Glutamatergic neuron (in vitro differentiated cells): ENCODE measurements at regions not wholly inside any gene's neighbourhood (a gene's known extent, or its start where the extent isn't known, plus 50 kb on each side); places are given as distances from the start of the nearest gene placed in this dataset.

Experiments
- DNase-seq: peaks from one replicate; pipeline ENCODE4 v3.0.0; 2022
- H3K27ac Mint-ChIP-seq: one replicate; pipeline ENCODE4 v1.8.0; 2020; ENCODE audit warnings: mild to moderate bottlenecking, mixed read lengths, inconsistent platforms; ENCODE audit not compliant: unreplicated experiment
- H3K27me3 Mint-ChIP-seq: one replicate; pipeline ENCODE4 v1.8.0; 2020; ENCODE audit warnings: mild to moderate bottlenecking, moderate library complexity, mixed read lengths, inconsistent platforms; ENCODE audit not compliant: unreplicated experiment
- H3K36me3 Mint-ChIP-seq: one replicate; pipeline ENCODE4 v1.8.0; 2020; ENCODE audit warnings: mild to moderate bottlenecking, mixed read lengths, inconsistent platforms; ENCODE audit not compliant: unreplicated experiment
- H3K4me1 Mint-ChIP-seq: one replicate; pipeline ENCODE4 v1.8.0; 2020; ENCODE audit warnings: mild to moderate bottlenecking, low read depth, mixed read lengths, inconsistent platforms; ENCODE audit not compliant: unreplicated experiment
- H3K4me3 Mint-ChIP-seq: one replicate; pipeline ENCODE4 v1.8.0; 2020; ENCODE audit warnings: mild to moderate bottlenecking, mixed read lengths, inconsistent platforms; ENCODE audit not compliant: unreplicated experiment
- H3K9me3 Mint-ChIP-seq: one replicate; pipeline ENCODE4 v1.8.0; 2020; ENCODE audit warnings: mild to moderate bottlenecking, moderate library complexity, mixed read lengths, inconsistent platforms; ENCODE audit not compliant: unreplicated experiment
- TF ChIP-seq, protein P1 (sequence below): fragments of 200-600 bp; sonication (generic); IDR thresholded peaks from one replicate; pipeline ENCODE4 v1.5.0; 2021; ENCODE audit not compliant: partially characterized antibody, unreplicated experiment

DNA sequence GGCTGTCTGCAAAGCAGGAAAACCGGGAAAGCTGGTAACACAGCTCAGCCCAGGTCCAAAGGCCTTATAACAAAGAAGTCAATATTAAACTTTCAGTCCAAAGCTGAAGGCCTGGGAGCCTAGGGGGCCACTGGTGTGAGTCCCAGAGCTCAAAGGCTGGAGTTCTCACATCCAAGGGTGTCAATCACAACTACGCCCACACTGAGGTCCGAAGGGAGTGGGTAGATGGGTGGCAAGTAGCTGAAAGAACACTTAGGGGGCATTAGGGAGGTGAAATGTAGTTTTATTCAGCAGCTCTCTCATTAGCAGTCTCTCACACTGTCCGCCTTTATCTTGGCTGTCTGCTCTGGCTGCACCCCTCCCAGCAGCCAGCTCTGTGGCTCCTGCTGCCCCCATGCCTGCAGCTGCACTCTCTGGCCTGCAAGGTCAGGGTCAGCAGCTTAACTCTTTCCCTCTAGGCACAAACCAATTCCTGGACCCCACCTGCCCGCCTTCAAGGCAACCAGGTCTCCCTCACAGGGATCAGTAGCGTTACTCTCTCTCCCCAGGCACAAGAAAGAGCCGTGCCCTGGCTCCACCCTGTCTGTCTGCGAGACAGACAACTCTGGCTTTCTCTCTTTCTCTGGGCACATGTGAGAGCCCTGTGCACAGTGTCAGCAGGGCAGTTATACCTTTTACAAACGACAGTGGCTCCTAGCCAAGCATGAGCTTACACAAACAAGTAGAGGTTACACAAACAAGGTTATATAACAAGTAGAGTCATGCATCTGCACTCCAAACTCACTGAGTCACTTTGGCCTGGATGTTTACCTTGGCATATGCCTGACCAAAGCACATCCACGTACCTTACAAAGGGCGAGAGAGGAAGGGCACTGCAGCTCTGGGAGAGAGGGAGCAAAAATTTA, 249.4 kb upstream of the PCDH20 start:
- no peaks in the 10 kb centered on the region for H3K4me1 Mint-ChIP-seq
- no peaks in the 10 kb centered on the region for H3K9me3 Mint-ChIP-seq
- no peak for DNase-seq
- no peak overlapping the region for H3K4me3 Mint-ChIP-seq
- TF ChIP-seq, protein P1, sequence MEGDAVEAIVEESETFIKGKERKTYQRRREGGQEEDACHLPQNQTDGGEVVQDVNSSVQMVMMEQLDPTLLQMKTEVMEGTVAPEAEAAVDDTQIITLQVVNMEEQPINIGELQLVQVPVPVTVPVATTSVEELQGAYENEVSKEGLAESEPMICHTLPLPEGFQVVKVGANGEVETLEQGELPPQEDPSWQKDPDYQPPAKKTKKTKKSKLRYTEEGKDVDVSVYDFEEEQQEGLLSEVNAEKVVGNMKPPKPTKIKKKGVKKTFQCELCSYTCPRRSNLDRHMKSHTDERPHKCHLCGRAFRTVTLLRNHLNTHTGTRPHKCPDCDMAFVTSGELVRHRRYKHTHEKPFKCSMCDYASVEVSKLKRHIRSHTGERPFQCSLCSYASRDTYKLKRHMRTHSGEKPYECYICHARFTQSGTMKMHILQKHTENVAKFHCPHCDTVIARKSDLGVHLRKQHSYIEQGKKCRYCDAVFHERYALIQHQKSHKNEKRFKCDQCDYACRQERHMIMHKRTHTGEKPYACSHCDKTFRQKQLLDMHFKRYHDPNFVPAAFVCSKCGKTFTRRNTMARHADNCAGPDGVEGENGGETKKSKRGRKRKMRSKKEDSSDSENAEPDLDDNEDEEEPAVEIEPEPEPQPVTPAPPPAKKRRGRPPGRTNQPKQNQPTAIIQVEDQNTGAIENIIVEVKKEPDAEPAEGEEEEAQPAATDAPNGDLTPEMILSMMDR: no peak
- no peak overlapping the region for H3K27ac Mint-ChIP-seq
- no peaks in the 10 kb centered on the region for H3K36me3 Mint-ChIP-seq
- no peaks in the 10 kb centered on the region for H3K27me3 Mint-ChIP-seq

DNA sequence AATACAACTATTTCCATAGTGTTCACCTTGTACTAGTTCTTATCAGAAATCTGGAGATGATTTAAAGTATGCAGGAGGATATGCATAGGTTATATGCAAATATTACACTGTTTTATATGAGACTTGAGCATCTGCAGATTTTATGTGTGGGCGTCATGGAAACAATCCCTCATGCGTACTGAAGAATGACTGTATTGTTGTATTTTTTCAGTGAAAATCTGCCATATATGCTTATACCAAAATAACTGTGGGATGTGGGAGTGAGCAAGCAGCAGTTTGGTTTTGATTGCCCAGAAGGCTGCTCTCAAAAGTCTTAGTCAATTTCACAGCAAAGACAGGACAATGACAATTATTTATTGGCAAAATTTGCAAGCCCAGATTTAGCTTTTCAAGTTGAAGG, 238.8 kb upstream of the PCDH20 start:
- Mint-ChIP-seq H3K4me3 (no peak overlapping the region), H3K27me3 (no peaks in the 10 kb centered on the region), H3K4me1 (no peaks in the 10 kb centered on the region), H3K36me3 (no peaks in the 10 kb centered on the region), H3K27ac (no peak overlapping the region), H3K9me3 (no peaks in the 10 kb centered on the region)
- no peak for DNase-seq
- TF ChIP-seq, protein P1: no peak

DNA sequence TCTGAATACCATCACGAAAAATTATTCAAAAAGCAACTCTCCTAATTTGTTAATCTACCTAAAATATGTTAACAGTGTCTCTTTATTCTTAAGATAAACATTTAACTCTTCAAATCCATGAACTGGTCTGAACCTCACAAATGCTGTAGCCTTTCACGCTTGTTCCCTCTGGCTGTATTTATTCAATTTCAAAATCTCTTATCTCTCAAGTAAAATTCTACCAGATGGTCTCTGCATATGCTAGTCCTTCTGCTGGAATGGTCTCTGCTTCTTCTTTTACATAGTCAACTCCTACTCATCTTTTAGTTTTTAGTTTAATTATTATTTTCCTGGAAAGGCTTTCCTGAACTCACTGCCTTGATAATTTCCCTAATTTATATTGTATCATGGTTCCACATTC, 232.9 kb upstream of the PCDH20 start:
- Mint-ChIP-seq H3K4me3 (no peak overlapping the region), H3K4me1 (peaks cover 11% of the 10 kb centered on the region), H3K27me3 (no peaks in the 10 kb centered on the region), H3K9me3 (peaks cover 2% of the 10 kb centered on the region), H3K36me3 (no peaks in the 10 kb centered on the region), H3K27ac (peak overlapping the region; percentile 71)
- TF ChIP-seq, protein P1: no peak
- DNase-seq: no peak

DNA sequence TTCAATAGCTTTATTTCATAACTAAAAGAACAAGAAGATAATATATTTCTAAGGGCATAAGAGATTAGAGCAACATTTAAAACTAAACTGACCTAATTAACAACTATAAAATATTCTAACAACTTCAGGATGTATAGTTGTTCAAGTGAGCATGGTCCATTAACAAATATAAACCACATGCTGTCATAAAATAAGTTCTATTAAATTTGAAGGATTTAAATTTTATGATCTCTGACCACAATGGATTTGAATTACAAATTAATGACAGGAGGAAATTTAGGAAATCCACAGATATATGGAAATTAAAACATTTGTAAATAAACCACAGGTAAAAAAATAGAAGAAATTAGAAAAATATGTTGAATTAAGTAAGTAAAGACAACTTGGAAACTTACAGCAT, 196.5 kb upstream of the PCDH20 start:
- peaks cover 3% of the 10 kb centered on the region for H3K36me3 Mint-ChIP-seq
- DNase-seq: no peak
- H3K9me3 Mint-ChIP-seq: peaks cover 4% of the 10 kb centered on the region
- H3K4me1 Mint-ChIP-seq: peaks cover 9% of the 10 kb centered on the region
- no peak overlapping the region for H3K4me3 Mint-ChIP-seq
- TF ChIP-seq, protein P1: no peak
- no peaks in the 10 kb centered on the region for H3K27me3 Mint-ChIP-seq
- no peak overlapping the region for H3K27ac Mint-ChIP-seq

DNA sequence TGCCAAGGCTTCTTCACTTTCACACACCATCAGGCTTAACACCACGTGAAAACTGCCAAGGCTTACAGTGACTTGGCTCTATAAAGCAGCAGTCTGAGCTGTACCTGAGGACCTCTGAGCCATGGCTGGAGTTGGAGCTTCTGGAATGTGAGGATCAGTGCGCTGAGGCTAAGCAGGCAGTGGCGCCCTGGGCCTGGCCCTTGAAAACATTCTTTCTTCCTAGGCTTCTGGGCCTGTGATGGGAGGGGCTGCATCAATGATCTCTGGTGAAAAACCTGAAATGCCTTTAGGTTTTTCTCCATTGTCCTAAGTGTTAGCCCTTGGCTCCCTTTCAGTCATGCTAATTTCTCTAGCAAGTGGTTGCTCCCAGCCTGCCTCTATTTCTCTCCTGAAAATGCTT, 192.5 kb upstream of the PCDH20 start:
- H3K4me3 Mint-ChIP-seq: no peak overlapping the region
- peaks cover 4% of the 10 kb centered on the region for H3K36me3 Mint-ChIP-seq
- H3K27ac Mint-ChIP-seq: no peak overlapping the region
- peaks cover 17% of the 10 kb centered on the region for H3K4me1 Mint-ChIP-seq
- TF ChIP-seq, protein P1: no peak
- no peaks in the 10 kb centered on the region for H3K27me3 Mint-ChIP-seq
- H3K9me3 Mint-ChIP-seq: peaks cover 5% of the 10 kb centered on the region
- DNase-seq: no peak
